Esophagus muscularis mucosa (tissue), 3 donors: ENCODE measurements at regions not wholly inside any gene's neighbourhood (a gene's known extent, or its start where the extent isn't known, plus 50 kb on each side); places are given as distances from the start of the nearest gene placed in this dataset.

Experiments used
- POLR2A ChIP-seq: fragments of 450-650 bp; IDR thresholded peaks from one replicate; pipeline ENCODE4 v1.6.1; 2017; ENCODE audit warnings: antibody characterized with exemption, moderate library complexity, mild to moderate bottlenecking, low read depth
- TF ChIP-seq, protein P1 (sequence below), 3 experiments: fragments of 200-600 bp in 2 of 3; fragments of 450-650 bp in 1 of 3; sonication (generic) in 2 of 3; IDR thresholded peaks; one replicate each; pipeline ENCODE4 v1.5.1; 2017 to 2019; ENCODE audit warnings: antibody characterized with exemption in 3 of 3, mild to moderate bottlenecking in 2 of 3, moderate library complexity in 1 of 3

DNA sequence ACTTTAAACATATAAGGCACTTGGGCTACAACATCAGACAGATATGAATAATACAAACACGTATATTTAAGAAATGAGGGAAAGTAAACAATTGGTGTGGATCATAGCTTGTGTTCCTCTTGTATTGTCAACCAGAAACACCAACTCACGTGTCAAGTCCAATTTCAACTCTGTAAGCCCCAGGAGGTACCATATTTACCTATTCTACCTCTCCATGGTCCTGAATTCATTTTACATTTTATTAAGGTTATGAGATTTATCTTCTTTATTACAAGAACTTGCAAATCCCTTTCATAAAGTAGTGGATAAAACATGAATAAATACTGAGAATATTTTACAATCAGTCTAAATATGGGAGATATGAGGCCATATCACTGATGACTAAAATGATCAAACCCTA is 501.6 kb downstream of the MAT2B start:
- TF ChIP-seq, protein P1, sequence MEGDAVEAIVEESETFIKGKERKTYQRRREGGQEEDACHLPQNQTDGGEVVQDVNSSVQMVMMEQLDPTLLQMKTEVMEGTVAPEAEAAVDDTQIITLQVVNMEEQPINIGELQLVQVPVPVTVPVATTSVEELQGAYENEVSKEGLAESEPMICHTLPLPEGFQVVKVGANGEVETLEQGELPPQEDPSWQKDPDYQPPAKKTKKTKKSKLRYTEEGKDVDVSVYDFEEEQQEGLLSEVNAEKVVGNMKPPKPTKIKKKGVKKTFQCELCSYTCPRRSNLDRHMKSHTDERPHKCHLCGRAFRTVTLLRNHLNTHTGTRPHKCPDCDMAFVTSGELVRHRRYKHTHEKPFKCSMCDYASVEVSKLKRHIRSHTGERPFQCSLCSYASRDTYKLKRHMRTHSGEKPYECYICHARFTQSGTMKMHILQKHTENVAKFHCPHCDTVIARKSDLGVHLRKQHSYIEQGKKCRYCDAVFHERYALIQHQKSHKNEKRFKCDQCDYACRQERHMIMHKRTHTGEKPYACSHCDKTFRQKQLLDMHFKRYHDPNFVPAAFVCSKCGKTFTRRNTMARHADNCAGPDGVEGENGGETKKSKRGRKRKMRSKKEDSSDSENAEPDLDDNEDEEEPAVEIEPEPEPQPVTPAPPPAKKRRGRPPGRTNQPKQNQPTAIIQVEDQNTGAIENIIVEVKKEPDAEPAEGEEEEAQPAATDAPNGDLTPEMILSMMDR (IDR thresholded peaks at IDR 0.05), result no peak
- TF ChIP-seq POLR2A, result no peak
